Naive thymus-derived CD8-positive, alpha-beta T cell (primary cell): ENCODE measurements at regions not wholly inside any gene's neighbourhood (a gene's known extent, or its start where the extent isn't known, plus 50 kb on each side); places are given as distances from the start of the nearest gene placed in this dataset.

ENCODE experiments used
- ATAC-seq, 2 donors: fragments of 150-1000 bp; cut with Tn5 transposase in 1 of 2; sonication (Bioruptor Pico), chemical (Tn5 transposase) in 1 of 2; 1 replicate in 1 of 2; 2 replicates in 1 of 2; pipeline ENCODE4 v1.10.0; 2021; ENCODE audit warnings: mild to moderate bottlenecking in 2 of 2, moderate library complexity in 2 of 2
- POLR2A ChIA-PET: fragments of 350-600 bp; sonication (Branson Sonifier 250); formaldehyde crosslinking; loops from one replicate; lab custom pipeline; 2021; ENCODE audit warnings: antibody characterized with exemption; lab: Charles Lee
- DNase-seq, 10 donors: peaks; one replicate each; pipeline versions ENCODE4 v3.0.0 to v3.0.0-alpha.2; 2020 to 2022
- H3K27ac Mint-ChIP-seq, 10 donors: one replicate each; pipeline ENCODE4 v1.8.0; 2020 to 2022; ENCODE audit warnings: mild to moderate bottlenecking in 10 of 10, mixed read lengths in 10 of 10, moderate library complexity in 4 of 10, inconsistent platforms in 1 of 10
- H3K27me3 Mint-ChIP-seq, 5 donors: one replicate each; pipeline ENCODE4 v1.8.0; 2021 to 2022; ENCODE audit warnings: mixed read lengths in 5 of 5
- H3K36me3 Mint-ChIP-seq, 3 donors: one replicate each; pipeline ENCODE4 v1.8.0; 2020 to 2022; ENCODE audit warnings: mixed read lengths in 3 of 3, mild to moderate bottlenecking in 2 of 3, inconsistent platforms in 1 of 3
- H3K4me1 Mint-ChIP-seq, 4 donors: one replicate each; pipeline ENCODE4 v1.8.0; 2021 to 2022; ENCODE audit warnings: mixed read lengths in 4 of 4
- H3K4me3 Mint-ChIP-seq, 10 donors: one replicate each; pipeline ENCODE4 v1.8.0; 2020 to 2022; ENCODE audit warnings: mild to moderate bottlenecking in 10 of 10, mixed read lengths in 10 of 10, moderate library complexity in 6 of 10, inconsistent platforms in 1 of 10
- H3K9me3 Mint-ChIP-seq, 9 donors: one replicate each; pipeline ENCODE4 v1.8.0; 2020 to 2022; ENCODE audit warnings: mixed read lengths in 9 of 9, mild to moderate bottlenecking in 3 of 9, inconsistent platforms in 1 of 9, moderate library complexity in 1 of 9

GRCh38 chr9:78601957-78602565, 305.1 kb downstream of the PSAT1 start:
- H3K4me1 Mint-ChIP-seq: no peaks in the 10 kb centered on the region
- peaks cover 0 to 11% (median 6%) of the 10 kb centered on the region in 5 donors for H3K27me3 Mint-ChIP-seq
- H3K36me3 Mint-ChIP-seq: no peaks in the 10 kb centered on the region
- DNase-seq (peak in 1 of 10 donors; percentile 1), ATAC-seq (no peak)
- H3K27ac Mint-ChIP-seq: no peak overlapping the region
- no peak overlapping the region for H3K4me3 Mint-ChIP-seq
- POLR2A ChIA-PET: no interaction called here
- peaks cover 0 to 3% (median 0%) of the 10 kb centered on the region in 9 donors for H3K9me3 Mint-ChIP-seq

- peaks cover 0 to 3% (median 0%) of the 10 kb centered on the region in 9 donors for H3K9me3 Mint-ChIP-seq
- DNase-seq (no peak), ATAC-seq (no peak)
- POLR2A ChIA-PET: no interaction called here
- H3K4me1 Mint-ChIP-seq: no peaks in the 10 kb centered on the region
- H3K27me3 Mint-ChIP-seq: peaks cover 2 to 9% (median 3%) of the 10 kb centered on the region in 5 donors
- H3K4me3 Mint-ChIP-seq: no peak overlapping the region
- no peak overlapping the region for H3K27ac Mint-ChIP-seq
- no peaks in the 10 kb centered on the region for H3K36me3 Mint-ChIP-seq
These were observed 308.4 kb downstream of the PSAT1 start for GRCh38 chr9:78605041-78606000.

- Mint-ChIP-seq H3K36me3 (no peaks in the 10 kb centered on the region), H3K9me3 (peaks cover 0 to 3% (median 0%) of the 10 kb centered on the region in 9 donors), H3K4me1 (no peaks in the 10 kb centered on the region), H3K27ac (no peak overlapping the region), H3K27me3 (peaks cover 2 to 9% (median 3%) of the 10 kb centered on the region in 5 donors), H3K4me3 (no peak overlapping the region)
- ATAC-seq (no peak), DNase-seq (no peak)
- POLR2A ChIA-PET: no interaction called here
These were observed 309.1 kb downstream of the PSAT1 start for GRCh38 chr9:78606001-78606379.

- H3K4me1 Mint-ChIP-seq: no peaks in the 10 kb centered on the region
- peaks cover 0 to 10% (median 5%) of the 10 kb centered on the region in 5 donors for H3K27me3 Mint-ChIP-seq
- H3K27ac Mint-ChIP-seq: no peak overlapping the region
- no peak for DNase-seq
- peaks cover 0 to 2% (median 0%) of the 10 kb centered on the region in 9 donors for H3K9me3 Mint-ChIP-seq
- POLR2A ChIA-PET: no interaction called here
- no peak overlapping the region for H3K4me3 Mint-ChIP-seq
- no peak for ATAC-seq
- H3K36me3 Mint-ChIP-seq: no peaks in the 10 kb centered on the region
These were observed 310.9 kb downstream of the PSAT1 start for GRCh38 chr9:78607853-78608252.

GRCh38 chr9:78609450-78609849, 312.5 kb downstream of the PSAT1 start:
- Mint-ChIP-seq H3K27me3 (peaks cover 0 to 10% (median 5%) of the 10 kb centered on the region in 5 donors), H3K9me3 (no peaks in the 10 kb centered on the region), H3K27ac (no peak overlapping the region), H3K4me1 (no peaks in the 10 kb centered on the region), H3K36me3 (no peaks in the 10 kb centered on the region), H3K4me3 (no peak overlapping the region)
- POLR2A ChIA-PET: no interaction called here
- no peak for ATAC-seq
- DNase-seq: no peak

GRCh38 chr9:78612091-78612490, 315.2 kb downstream of the PSAT1 start:
- Mint-ChIP-seq H3K27ac (no peak overlapping the region), H3K27me3 (peaks cover 0 to 7% (median 3%) of the 10 kb centered on the region in 5 donors), H3K4me1 (no peaks in the 10 kb centered on the region), H3K36me3 (no peaks in the 10 kb centered on the region), H3K4me3 (no peak overlapping the region), H3K9me3 (no peaks in the 10 kb centered on the region)
- ATAC-seq (no peak), DNase-seq (no peak)
- POLR2A ChIA-PET: no interaction called here

GRCh38 chr9:78613006-78613405, 316.1 kb downstream of the PSAT1 start:
- Mint-ChIP-seq H3K4me3 (no peak overlapping the region), H3K27me3 (peaks cover 0 to 5% (median 0%) of the 10 kb centered on the region in 5 donors), H3K9me3 (no peaks in the 10 kb centered on the region), H3K36me3 (no peaks in the 10 kb centered on the region), H3K4me1 (no peaks in the 10 kb centered on the region), H3K27ac (no peak overlapping the region)
- no peak for DNase-seq
- POLR2A ChIA-PET: no interaction called here
- ATAC-seq: no peak

- ATAC-seq: no peak
These were observed 318.0 kb downstream of the PSAT1 start for GRCh38 chr9:78614892-78615291.

GRCh38 chr9:78615372-78615771, 318.4 kb downstream of the PSAT1 start:
- POLR2A ChIA-PET: no interaction called here
- no peaks in the 10 kb centered on the region for H3K36me3 Mint-ChIP-seq
- H3K27ac Mint-ChIP-seq: no peak overlapping the region
- H3K4me1 Mint-ChIP-seq: no peaks in the 10 kb centered on the region
- DNase-seq (no peak), ATAC-seq (no peak)
- peaks cover 0 to 2% (median 0%) of the 10 kb centered on the region in 9 donors for H3K9me3 Mint-ChIP-seq
- peaks cover 0 to 4% (median 3%) of the 10 kb centered on the region in 5 donors for H3K27me3 Mint-ChIP-seq
- no peak overlapping the region for H3K4me3 Mint-ChIP-seq

More at GRCh38 chr9:78614892-78615291, 318.0 kb downstream of the PSAT1 start:
- no peak overlapping the region for H3K27ac Mint-ChIP-seq
- H3K4me1 Mint-ChIP-seq: no peaks in the 10 kb centered on the region
- POLR2A ChIA-PET: no interaction called here
- no peak for DNase-seq
- no peaks in the 10 kb centered on the region for H3K36me3 Mint-ChIP-seq
- H3K4me3 Mint-ChIP-seq: no peak overlapping the region
- peaks cover 0 to 5% (median 0%) of the 10 kb centered on the region in 5 donors for H3K27me3 Mint-ChIP-seq
- peaks cover 0 to 2% (median 0%) of the 10 kb centered on the region in 9 donors for H3K9me3 Mint-ChIP-seq

GRCh38 chr9:78618735-78619134, 321.8 kb downstream of the PSAT1 start:
- POLR2A ChIA-PET: no interaction called here
- no peak overlapping the region for H3K27ac Mint-ChIP-seq
- H3K4me1 Mint-ChIP-seq: no peaks in the 10 kb centered on the region
- peaks cover 0 to 4% (median 0%) of the 10 kb centered on the region in 5 donors for H3K27me3 Mint-ChIP-seq
- no peak for DNase-seq
- no peak overlapping the region for H3K4me3 Mint-ChIP-seq
- ATAC-seq: no peak
- peaks cover 0 to 2% (median 0%) of the 10 kb centered on the region in 9 donors for H3K9me3 Mint-ChIP-seq
- no peaks in the 10 kb centered on the region for H3K36me3 Mint-ChIP-seq

- Mint-ChIP-seq H3K4me1 (no peaks in the 10 kb centered on the region), H3K36me3 (no peaks in the 10 kb centered on the region), H3K9me3 (peaks cover 0 to 2% (median 0%) of the 10 kb centered on the region in 9 donors), H3K27ac (no peak overlapping the region), H3K4me3 (no peak overlapping the region), H3K27me3 (peaks cover 0 to 4% (median 0%) of the 10 kb centered on the region in 5 donors)
- DNase-seq (no peak), ATAC-seq (no peak)
- POLR2A ChIA-PET: no interaction called here
These were observed 323.4 kb downstream of the PSAT1 start for GRCh38 chr9:78620303-78620702.

GRCh38 chr9:78620764-78621163, 323.8 kb downstream of the PSAT1 start:
- no peak overlapping the region for H3K4me3 Mint-ChIP-seq
- no peaks in the 10 kb centered on the region for H3K4me1 Mint-ChIP-seq

GRCh38 chr9:78622126-78622525, 325.2 kb downstream of the PSAT1 start:
- peaks cover 0 to 2% (median 0%) of the 10 kb centered on the region in 9 donors for H3K9me3 Mint-ChIP-seq
- no peaks in the 10 kb centered on the region for H3K4me1 Mint-ChIP-seq
- peaks cover 0 to 4% (median 0%) of the 10 kb centered on the region in 5 donors for H3K27me3 Mint-ChIP-seq
- no peaks in the 10 kb centered on the region for H3K36me3 Mint-ChIP-seq
- no peak overlapping the region for H3K4me3 Mint-ChIP-seq
- ATAC-seq (no peak), DNase-seq (no peak)
- POLR2A ChIA-PET: no interaction called here
- H3K27ac Mint-ChIP-seq: no peak overlapping the region

More at GRCh38 chr9:78620764-78621163, 323.8 kb downstream of the PSAT1 start:
- Mint-ChIP-seq H3K27ac (no peak overlapping the region), H3K9me3 (peaks cover 0 to 2% (median 0%) of the 10 kb centered on the region in 9 donors), H3K36me3 (no peaks in the 10 kb centered on the region), H3K27me3 (peaks cover 0 to 4% (median 0%) of the 10 kb centered on the region in 5 donors)
- ATAC-seq (no peak), DNase-seq (no peak)
- POLR2A ChIA-PET: no interaction called here
